ENCODE measurements at regions not wholly inside any gene's neighbourhood (a gene's known extent, or its start where the extent isn't known, plus 50 kb on each side); places are given as distances from the start of the nearest gene placed in this dataset.

DNA sequence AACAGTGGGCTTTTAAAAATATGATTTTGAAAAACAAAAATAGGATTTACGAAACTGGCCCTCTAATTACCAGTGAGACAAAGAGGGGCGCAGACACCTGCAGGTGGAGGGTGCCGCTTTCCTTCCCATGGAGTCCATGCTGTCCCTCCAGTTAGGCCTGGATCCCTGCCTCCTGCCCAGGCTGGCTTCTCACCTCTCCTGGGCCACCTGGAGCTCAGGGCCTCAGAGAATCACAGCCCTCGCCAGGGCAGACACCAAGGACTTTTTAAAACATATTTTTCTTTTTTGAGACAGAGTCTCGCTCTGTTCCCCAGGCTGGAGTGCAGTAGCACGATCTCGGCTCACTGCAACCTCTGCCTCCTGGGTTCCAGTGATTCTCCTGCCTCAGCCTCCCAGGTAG is 1437.2 kb downstream of the TBC1D22A start:
- DNase-seq: no peak

DNA sequence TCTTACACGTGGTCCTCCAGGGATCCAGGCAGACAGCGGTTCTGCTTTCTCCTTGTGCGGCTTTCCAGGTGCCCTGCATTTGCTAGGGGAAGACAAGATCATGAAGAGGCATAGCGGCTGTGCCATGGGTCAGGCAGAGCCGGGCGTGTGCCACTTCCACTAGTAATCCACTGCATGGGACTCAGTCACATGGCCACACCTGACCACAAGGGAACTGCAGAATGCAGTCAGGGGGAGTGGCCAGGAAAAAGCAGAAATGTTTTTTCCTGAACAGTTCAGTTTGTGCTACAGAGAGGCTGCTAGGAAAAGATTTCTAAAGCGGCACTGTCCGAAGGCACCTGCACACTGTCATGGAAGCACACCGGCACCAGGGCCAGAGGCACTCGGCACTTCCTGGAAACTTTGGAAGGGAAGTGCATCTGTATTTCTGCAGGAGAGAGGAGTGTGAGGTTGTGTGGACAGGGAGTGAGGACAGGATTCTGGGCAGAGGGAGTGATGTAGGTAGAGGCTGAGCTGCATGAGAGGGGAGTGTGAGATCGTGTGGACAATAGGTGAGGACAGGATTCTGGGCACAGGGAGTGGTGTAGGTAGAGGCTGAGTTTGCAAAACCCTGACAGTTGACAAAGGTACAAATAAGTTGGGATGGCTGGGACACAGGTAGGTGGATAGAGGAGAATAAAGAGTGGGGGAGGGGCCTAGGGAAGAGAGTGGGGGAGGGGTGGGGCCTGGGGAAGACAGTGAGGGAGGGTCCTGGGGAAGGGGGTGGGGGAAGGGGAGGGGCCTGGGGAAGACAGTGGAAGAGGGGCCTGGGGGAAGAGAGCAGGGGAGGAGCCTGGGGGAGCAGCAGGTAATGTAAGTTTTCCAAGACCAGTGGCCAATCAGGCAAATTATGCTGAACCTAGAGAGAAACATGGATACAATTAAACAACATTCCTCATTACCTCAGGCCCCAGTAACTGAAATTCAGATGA is 1436.3 kb downstream of the TBC1D22A start:
- DNase-seq: no peak

DNA sequence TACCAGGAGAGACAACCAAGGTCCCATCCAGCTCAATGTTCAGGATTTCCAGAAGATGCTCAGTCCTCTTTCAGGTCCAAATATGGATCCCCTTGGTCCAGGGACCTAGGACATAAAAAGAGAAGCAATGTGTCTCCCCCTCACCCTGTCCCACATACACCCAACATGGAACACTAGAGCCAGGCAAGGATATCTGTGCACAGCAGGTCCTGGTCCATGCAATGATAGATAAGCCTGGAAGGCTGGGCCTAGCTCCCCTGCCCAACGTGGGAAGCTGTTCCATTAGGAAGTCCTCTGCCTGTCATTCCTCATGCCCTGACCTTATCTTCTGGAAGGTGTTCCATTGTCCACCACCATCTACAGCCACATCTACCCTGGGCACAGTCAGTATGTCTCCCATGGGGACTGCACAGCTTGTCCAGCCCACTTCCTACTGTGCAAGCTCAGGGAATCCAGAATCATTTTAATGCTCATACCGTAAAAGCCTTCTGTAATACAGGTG is 1434.8 kb downstream of the TBC1D22A start:
- no peak for DNase-seq

DNA sequence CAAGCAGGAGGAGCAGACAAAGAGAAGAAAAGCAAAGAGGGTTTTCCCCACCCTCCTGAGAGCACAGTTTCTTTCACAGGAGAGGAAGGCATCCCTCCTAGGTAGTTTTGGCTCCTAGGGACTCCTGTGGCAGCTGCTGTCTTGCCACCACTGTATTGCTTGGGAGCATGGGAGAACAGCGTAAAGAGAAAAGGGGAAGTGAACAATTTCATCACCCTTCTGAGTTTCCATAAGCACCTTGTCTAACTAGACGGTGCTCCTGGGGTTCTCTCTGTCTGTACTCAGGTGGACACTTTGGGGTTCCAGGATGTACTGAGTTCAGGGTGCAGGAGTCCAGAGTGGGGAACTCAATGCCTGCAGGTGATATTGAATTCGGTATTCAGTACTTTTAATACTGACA is 1430.5 kb downstream of the TBC1D22A start:
- no peak for DNase-seq

DNA sequence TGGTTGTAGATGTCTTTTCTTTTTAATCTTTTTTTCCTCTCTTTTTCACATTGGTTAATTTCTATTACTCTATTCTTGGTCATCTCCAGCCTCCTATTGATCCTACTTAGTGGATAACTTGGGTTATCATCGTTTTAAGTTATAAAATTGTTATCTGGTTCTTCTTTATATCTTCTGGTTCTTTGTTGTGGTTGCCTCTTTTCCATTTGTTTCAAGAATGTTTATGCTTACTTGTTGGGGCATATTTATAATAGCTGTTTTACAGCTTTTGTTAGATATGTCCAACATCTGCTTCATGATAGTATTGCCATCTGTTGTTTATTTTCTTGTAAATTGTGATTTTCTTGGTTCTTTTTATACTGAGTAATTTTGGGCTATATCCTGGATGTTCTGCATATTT is 1429.6 kb downstream of the TBC1D22A start:
- no peak for DNase-seq

DNA sequence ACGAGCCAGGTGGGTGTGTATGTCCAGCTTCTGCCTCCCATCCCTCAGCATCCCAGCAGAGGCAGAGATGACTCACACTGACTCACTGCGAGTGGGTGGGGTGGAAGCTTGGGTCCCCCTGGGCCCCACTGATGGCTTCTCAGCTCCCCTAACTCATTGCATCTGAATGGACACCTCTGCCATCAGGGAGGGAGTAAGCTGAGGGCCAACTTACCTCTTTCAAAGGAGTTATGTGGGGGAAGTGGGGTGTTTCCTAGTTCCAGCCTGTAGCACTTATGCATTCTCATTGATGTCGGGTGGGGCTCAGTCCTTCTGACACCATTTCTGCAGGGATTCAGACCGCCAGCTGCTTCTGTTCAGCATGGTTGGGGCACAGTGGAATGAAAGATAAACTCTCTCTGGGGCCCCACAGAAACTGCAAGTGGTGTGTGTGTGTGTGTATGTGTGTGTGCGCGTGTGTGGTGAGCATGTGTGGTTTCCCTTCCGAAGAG is 1425.8 kb downstream of the TBC1D22A start:
- peak; percentile 4 for DNase-seq

DNA sequence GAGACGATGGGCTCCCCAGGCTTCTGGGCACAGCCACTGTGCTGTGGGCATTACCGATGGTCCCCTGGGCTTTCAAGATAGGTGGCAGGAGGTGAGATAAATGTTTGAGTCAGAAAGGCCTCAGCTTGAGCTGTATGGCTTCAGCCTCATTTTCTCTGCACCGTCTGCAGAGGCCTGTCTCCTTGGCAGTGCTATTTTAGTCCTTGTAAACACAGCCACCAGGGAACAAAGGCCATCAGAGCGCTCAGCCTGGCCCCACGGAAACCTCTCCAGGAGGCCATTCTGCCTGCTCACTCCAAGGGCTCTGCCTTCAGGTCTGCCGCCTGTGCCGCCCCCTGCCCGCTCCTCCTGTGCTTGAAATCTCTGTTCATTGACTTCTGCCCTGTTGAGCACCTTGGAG is 1424.9 kb downstream of the TBC1D22A start:
- no peak for DNase-seq

DNA sequence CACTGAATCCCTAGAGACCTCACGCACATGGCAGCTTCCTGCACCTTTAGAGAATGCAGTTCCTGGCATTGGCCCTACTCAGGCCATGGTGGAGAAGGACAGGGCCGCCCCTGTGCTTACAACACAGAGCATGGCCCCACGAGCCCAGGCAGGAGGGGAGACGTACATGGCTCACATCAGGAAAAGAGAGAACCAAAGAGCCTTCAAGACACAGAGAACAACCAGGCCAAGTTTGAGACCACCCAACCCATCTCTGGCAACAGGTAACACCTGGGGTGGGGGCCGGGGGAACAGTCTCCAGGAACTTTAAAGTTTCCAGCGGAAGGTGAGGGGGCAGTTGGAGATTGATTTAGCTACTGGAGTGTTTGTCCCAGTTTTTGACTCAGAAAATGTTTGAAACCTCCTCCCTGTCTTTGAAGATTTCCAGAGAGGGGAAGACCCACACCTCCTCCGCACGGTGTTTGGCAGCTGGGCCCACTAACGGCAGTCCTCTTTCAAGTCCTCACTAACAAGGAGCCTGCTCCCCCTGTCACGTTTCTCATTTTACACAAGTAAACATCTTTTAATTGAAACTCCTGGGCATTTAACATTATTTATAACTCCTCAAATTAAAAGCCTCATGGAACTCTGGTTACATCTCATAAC is 1423.8 kb downstream of the TBC1D22A start:
- no peak for DNase-seq

DNA sequence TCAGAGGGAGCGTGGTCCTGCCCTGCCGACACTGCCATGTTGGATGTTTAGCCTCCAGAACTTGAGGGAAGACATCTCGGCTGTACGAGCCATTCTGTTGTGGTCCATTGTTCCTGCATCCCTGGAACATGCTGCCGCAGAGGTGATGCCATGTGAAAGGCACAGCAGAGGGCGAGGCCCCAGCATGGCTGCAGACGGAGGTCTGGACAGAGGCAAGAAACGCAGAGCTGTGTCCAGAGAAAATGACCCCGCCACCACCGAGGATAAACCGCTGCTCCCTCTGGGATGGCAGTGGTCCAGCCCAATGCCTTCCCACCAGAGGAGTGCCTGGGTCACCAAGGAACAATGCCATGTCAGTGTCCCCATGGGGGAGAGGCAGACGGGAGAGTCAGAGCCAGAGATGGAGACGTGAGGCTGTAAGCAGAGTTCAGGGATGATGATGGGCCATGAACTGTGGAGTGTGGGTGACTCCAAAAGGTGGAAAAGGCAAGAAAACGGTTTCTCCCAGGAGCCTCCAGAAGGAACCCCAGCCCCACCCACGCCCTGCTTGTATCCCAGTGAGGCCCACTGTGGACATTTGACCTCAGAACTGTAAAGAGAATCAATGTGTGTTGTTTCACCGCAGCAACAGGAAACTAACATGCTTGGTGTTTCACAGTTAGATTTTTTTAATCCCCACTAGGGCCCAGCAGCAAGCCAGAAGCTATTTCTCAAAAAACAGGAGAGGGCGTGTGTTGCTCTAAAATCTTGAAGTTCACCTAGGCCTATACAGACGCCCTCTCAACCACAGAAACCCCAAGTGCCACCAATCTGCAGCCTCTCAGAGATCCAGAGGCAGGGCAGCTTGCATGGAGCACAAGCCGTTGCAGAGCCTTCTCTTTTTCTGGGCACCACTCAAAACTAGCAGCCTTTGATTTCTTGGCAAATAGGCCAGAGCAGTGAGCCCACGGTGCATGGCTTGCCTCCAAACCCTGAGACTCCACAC is 1422.9 kb downstream of the TBC1D22A start:
- no peak for DNase-seq

DNA sequence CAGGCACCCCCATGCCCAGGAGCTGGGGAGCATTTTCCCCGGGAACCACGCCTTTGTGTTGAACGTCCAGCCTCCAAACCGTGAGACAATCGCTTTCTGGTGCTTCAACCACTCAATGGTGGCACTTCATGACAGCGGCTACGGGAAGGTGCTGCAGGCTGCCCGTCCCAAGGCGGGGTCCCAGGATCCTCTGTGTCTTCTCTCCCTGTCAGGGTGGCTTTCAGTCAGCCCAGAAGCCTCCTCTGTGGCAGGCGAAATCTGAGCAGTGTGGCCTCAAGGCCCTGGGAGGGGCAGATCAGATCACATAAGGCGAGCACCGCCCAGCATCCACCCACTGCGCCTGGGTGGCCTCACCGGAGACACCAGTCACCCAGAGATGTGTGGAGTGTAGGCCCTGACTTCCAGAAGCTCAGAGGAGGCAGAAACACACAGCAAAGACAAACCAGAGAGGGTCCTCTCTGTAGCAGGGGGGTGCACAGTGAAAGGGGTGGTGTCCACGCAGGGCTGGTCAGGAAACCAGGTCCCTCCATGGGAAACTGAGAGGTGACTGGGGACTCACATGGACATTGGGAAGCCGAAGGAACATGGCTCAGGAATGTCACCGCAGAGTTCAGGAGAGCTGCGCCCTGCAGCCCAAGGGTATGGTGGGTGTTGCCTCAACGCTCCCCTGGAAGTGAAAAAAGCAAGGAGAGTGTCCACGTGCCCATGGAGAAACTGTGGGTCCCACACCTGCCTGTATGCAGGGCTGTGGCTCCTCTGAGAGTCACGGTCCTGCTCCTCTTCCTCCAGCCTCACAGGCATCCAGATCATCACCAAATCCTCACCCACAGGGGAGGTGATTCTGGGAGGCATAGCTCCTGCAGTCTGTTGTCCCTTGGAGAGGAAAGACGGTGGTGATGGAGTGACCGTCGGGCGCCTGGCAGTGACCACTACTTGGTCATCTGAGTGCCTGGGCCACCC is 1420.7 kb downstream of the TBC1D22A start:
- DNase-seq: no peak

DNA sequence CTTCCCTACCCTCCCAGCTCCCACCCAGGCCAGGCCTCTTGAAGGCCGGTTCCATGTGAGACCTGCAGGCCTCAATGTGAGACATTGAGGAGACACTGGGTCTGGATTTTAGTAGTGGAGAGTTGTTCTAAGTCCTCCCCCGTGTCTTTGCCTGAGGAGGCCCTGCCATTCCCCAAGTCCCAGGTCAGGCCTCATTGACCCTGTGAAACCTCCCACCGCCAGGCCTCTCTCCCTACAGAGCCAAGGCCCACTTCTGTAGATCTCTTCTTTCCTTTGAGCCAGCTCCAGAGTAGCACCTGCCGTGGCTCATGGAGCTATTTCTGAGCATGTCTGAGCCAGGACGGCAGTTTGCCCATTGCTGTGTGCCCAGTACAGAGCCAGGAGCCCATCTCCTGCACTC is 1419.6 kb downstream of the TBC1D22A start:
- no peak for DNase-seq

DNA sequence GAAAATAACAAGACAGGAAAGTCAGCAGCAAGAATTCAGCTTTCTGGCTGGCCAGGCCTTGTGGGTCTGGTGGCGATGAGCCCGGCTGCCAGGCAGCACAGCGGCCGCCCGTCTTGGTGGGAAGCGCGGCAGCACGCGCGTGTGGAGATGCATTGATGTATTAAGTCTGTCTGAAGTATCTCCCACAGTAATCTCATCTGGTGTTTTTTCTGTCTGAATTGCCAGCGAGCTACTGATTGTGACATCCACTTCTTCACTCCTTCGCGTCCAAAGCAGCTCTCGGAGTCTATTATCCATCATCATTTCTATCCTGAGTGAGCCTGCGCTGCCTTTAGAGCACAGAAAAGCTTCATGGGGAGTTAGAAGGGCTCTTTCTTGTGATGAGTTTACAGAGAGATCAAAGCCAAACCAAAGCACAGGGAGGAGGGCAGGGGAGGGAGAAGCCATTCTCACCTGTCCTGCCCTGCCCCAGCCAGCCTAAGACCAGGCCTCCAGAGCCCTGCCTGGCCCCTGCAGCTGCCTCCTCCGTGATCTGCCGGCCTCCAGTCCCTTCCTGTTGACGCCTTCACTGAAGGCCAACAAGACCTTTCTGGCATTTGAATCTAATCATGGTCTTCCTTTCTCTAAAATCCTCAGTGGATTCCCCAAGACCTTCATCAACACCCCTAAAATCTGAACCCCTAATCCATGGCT is 1419.0 kb downstream of the TBC1D22A start:
- DNase-seq: no peak

DNA sequence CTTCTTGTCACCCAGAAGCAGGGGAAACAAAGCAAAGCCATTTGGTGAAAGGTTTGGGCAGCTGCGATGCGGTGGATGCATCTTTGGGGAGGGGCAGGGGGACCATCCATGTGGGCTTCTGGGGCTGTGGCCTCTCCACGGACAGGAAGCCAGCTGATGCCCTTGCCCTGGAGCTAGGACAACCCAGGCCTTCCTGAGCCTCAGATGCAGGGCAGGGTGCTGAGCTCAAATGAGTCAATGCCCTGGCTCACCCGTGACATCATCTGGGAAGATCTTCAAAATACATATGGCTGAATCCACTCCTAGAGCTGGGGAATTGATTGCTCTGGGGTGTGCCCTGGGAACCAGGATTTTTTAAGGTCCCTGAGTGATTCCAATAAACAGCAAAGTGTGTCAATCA is 1418.2 kb downstream of the TBC1D22A start:
- DNase-seq: no peak

DNA sequence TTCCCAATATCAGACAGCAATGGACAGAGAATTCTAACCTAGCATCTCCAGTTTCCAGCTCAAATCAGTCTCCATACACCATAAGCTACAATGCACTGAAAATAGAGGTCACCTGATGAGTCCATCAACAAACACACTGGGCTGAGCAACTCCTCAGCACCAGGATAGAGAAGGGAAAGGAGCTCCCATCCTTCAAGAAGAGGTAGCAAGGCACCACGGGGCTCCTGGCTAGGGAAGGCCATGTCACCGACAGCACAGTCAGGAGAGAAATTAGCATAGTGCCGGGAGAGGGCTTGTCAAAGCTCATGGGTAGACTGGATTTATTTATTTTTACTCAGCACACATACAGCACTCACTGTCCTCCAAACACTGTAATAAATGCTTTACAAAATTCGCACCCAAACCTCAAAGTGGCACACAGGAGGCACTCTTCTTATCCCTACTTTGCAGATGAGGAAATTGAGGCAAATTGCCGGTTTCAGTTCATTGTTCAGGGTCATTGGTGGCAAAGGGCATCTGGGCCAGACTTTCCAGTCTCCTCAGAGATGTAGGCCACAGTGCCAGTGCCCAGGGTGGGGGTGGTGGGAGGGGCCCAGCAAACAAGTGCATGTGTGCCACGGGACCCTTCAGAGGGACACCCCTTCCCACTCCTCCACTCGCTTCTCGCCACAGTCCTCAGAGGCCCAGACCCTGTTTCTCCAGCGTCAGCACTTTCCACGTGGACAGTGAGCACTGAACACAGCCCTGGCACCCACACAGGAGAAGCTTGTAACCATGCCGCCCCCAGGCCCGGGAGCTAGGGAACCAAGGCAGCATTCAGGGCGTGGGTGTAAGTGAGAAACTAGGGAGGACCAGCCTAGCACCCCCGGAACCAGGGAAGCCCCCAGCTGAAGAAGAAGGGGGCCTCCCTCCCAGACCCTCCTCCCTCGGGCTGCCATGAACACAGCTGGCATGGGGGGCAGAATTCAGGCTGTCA is 1417.4 kb downstream of the TBC1D22A start:
- no peak for DNase-seq

DNA sequence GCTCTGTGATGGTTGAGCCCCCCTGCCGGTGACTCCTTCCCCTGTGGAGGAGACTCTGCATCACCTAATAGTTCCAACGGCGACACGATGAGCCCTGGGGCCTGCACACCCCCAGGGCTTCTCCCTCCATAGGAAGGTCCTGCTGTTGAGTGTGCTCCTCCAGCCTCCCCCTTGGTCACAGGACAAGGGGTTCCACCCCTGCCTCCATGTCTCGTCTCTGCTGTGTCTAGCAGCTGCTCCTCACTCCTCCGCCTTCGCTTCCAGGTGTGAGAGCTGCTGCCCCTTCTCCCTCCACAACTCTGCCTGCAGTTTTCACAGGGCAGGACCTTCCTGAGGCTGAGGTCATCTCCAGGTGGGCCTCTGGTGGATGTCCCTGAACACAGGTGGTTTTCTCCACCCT is 1416.1 kb downstream of the TBC1D22A start:
- no peak for DNase-seq

DNA sequence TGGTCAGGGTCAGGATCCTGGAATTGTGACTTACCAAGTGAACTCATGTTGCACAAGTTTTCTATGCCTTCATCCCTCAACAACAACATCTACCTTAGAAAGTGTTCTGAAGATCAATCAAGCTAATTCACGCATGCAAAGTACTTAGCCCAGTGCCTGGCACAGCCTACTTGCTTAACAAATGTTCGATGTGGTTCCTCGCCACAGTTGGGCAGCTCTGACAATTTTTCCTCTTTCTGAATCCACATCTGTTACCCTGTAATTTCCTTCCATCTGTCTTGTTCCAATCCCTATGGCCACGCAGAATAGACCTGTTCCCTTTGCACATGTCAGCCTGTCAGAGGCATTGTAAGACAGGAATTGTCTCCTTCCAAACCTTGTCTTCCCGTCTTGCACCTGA is 1415.2 kb downstream of the TBC1D22A start:
- no peak for DNase-seq

DNA sequence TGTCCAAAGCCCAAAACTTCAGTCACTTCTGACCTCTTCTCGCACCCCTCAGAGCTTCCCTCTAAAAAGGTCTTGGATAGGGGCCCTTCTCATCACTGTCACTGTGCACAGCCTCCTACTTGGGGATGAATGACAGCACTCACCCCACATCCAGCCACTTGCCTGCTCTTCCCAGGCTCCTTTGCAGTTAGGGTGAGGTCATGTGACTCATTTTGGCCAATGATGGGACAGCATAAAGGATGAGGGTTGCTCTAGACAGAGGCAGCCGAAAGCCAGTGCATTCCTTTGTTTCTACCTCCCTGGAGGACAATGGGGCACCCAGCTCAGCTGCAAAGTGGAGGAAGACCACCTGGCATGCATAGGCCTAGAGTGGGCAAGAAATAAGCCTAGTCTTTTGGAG is 1413.3 kb downstream of the TBC1D22A start:
- no peak for DNase-seq

DNA sequence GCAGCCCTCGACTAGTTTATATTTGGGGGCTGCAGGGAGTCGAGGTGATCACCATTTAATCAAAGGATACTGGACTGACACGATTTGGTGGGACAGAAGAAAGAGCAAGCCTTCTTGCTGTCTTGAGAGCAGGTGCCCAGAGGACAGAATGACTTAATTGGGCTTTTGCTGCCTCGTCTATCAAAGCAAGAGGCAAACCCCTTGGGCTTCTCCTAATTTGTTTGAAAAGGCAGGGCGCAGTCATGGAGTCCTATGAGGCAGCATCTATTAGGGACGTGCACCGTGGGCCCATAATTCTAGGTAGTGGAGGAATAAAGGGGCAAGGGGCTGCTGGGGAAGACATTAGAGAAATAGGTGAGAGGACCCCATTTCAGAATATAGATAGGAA is 1411.3 kb downstream of the TBC1D22A start:
- no peak for DNase-seq

DNA sequence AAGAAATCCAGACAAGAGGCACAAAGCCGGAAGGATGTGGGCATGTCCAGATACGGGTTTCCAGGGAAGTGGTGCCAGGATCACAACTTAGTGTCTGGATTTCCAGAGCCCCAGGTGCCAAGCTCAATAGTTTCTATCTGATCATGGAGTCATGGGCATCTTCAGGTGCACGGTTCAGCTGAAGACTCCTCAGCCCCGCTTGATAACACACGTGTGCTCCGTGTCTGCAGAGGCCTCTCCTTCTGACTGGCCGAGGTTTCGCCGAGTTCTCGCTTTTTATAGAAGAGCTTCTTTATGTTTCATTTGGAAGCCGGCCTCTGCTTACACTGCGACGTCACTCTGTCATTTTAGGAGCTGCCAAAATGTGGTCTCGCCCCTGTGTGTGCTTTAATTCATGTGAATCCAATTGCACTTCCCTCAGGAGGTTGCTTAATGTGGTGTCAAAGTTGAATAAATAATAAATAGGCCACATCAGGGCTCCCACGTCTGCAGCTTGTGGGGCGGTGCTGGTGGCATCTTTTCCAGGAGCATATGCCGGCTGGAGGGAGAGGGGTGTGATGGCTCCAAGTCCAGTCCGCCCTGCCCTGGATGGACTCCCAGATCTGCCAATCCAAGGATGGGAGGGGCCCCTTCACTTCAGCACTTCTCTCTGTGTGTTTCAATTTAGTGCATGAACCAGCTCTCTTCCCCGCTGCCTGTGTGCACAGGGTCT is 1410.8 kb downstream of the TBC1D22A start:
- DNase-seq: no peak
